ENCODE measurements at regions not wholly inside any gene's neighbourhood (a gene's known extent, or its start where the extent isn't known, plus 50 kb on each side); places are given as distances from the start of the nearest gene placed in this dataset.
"Not testable (repeated sequence)": the region's sequence is repeated elsewhere in the genome, so short reads cannot be mapped to it uniquely, and the experiment has no call there.

GRCh38 chr1:80310703-80311245 lies 1304.2 kb upstream of the ADGRL4 start:
- no peaks in the 10 kb centered on the region for H3K36me3 ChIP-seq
- TF ChIP-seq, protein P1, sequence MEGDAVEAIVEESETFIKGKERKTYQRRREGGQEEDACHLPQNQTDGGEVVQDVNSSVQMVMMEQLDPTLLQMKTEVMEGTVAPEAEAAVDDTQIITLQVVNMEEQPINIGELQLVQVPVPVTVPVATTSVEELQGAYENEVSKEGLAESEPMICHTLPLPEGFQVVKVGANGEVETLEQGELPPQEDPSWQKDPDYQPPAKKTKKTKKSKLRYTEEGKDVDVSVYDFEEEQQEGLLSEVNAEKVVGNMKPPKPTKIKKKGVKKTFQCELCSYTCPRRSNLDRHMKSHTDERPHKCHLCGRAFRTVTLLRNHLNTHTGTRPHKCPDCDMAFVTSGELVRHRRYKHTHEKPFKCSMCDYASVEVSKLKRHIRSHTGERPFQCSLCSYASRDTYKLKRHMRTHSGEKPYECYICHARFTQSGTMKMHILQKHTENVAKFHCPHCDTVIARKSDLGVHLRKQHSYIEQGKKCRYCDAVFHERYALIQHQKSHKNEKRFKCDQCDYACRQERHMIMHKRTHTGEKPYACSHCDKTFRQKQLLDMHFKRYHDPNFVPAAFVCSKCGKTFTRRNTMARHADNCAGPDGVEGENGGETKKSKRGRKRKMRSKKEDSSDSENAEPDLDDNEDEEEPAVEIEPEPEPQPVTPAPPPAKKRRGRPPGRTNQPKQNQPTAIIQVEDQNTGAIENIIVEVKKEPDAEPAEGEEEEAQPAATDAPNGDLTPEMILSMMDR (IDR thresholded peaks at IDR 0.05): no peak
- no peak for TF ChIP-seq POLR2A (IDR thresholded peaks at IDR 0.05)
- H3K27ac ChIP-seq: no peak overlapping the region
- H3K4me3 ChIP-seq: no peak overlapping the region
- H3K4me1 ChIP-seq: no peaks in the 10 kb centered on the region
- DNase-seq: no peak
- H3K9me3 ChIP-seq: no peaks in the 10 kb centered on the region
- H3K27me3 ChIP-seq: no peaks in the 10 kb centered on the region

DNA sequence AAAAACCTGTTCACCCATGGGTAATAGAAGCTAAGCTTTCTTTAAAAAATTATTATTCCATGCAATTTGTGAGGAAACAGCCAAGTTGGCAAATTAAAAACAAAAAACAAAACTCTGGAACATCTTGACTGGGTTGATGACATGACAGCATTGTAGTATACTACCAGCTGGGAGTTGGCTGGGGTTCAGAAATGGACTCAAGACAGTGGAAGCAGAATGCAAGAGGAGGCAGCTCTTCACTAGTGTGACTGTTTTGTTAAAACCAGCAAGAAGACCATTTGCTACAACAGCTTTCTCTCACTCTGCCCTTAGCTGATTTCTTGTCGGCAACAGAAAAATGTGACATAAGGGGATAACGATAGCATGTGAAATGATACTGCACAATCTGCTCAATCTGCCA lies 1298.9 kb upstream of the ADGRL4 start:
- TF ChIP-seq POLR2A (IDR thresholded peaks at IDR 0.05): no peak
- TF ChIP-seq, protein P1 (IDR thresholded peaks at IDR 0.05): no peak
- Histone ChIP-seq H3K9me3 (no peaks in the 10 kb centered on the region), H3K4me3 (no peak overlapping the region), H3K27me3 (no peaks in the 10 kb centered on the region), H3K27ac (no peak overlapping the region), H3K4me1 (no peaks in the 10 kb centered on the region), H3K36me3 (no peaks in the 10 kb centered on the region)
- no peak for DNase-seq

DNA sequence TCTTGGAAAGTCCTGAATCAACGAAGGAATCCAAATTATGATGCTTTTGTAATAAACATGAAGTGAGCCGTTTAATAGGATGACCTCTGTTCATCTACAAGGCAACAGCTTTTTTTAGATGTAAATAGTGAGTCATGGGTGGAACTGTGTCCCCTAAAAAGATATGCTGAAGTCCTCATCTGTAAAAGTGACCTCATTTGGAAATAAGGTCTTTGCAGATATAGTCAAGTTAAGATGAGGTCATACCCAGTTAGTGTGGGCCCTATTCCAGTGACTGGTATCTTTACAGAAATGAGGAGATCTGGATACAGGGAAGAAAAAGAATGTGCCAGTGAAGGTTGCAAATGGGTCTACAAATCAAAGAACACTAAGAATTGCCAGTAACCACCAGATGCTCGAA lies 1287.3 kb upstream of the ADGRL4 start:
- Histone ChIP-seq H3K9me3 (no peaks in the 10 kb centered on the region), H3K4me3 (no peak overlapping the region), H3K27ac (no peak overlapping the region), H3K27me3 (no peaks in the 10 kb centered on the region), H3K36me3 (no peaks in the 10 kb centered on the region), H3K4me1 (no peaks in the 10 kb centered on the region)
- TF ChIP-seq, protein P1 (IDR thresholded peaks at IDR 0.05): no peak
- no peak for TF ChIP-seq POLR2A (IDR thresholded peaks at IDR 0.05)
- no peak for DNase-seq

- not testable (repeated sequence) for H3K27ac ChIP-seq, H3K27me3 ChIP-seq, DNase-seq, H3K4me1 ChIP-seq, H3K4me3 ChIP-seq, H3K36me3 ChIP-seq, H3K9me3 ChIP-seq
These were observed 1282.2 kb upstream of the ADGRL4 start for GRCh38 chr1:80288750-80289149.

- H3K4me1 ChIP-seq: no peaks in the 10 kb centered on the region
- no peaks in the 10 kb centered on the region for H3K36me3 ChIP-seq
- H3K4me3 ChIP-seq: no peak overlapping the region
- no peak for DNase-seq
- no peaks in the 10 kb centered on the region for H3K27me3 ChIP-seq
- H3K27ac ChIP-seq: no peak overlapping the region
- no peaks in the 10 kb centered on the region for H3K9me3 ChIP-seq
- no peak for TF ChIP-seq POLR2A (IDR thresholded peaks at IDR 0.05)
- TF ChIP-seq, protein P1 (IDR thresholded peaks at IDR 0.05): no peak
These were observed 1276.0 kb upstream of the ADGRL4 start for GRCh38 chr1:80282536-80282935.

DNA sequence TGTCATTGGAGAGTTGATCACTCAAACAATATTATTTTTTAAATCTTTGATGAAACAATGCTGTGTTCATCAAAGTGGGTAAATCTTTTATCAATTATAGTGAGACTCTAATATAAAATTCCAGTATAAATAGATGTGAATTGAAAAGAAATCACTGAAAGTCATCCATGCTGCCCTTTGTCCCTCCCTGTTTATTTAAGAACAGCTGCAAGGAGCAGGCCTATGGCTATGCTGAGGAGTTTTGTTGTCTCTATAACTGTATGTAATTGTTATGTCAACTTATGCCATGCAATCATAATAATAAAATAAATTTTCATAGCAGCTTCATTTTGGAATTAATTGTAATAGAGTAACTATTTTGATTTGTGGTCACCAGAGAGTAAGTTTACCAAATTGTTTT lies 1272.4 kb upstream of the ADGRL4 start:
- no peak overlapping the region for H3K4me3 ChIP-seq
- TF ChIP-seq, protein P1 (IDR thresholded peaks at IDR 0.05): no peak
- TF ChIP-seq POLR2A (IDR thresholded peaks at IDR 0.05): no peak
- no peak overlapping the region for H3K27ac ChIP-seq
- no peak for DNase-seq
- H3K36me3 ChIP-seq: no peaks in the 10 kb centered on the region
- no peaks in the 10 kb centered on the region for H3K9me3 ChIP-seq
- H3K4me1 ChIP-seq: no peaks in the 10 kb centered on the region
- H3K27me3 ChIP-seq: no peaks in the 10 kb centered on the region
